Gastrocnemius medialis (tissue), 4 donors: ENCODE measurements at regions not wholly inside any gene's neighbourhood (a gene's known extent, or its start where the extent isn't known, plus 50 kb on each side); places are given as distances from the start of the nearest gene placed in this dataset.

Source experiments
- ATAC-seq, 2 donors: fragments of 150-250 bp; one replicate each; pipeline ENCODE4 v1.9.1; 2016
- DNase-seq, 2 donors: peaks; one replicate each; pipeline ENCODE4 v3.0.0-alpha.2; 2019
- H3K27ac ChIP-seq, 4 donors: fragments of 200-600 bp; sonication (generic); 1 replicate in 1 of 4; 2 replicates in 3 of 4; pipeline ENCODE4 v1.5.1; 2016 to 2018; ENCODE audit warnings: mild to moderate bottlenecking in 2 of 4, moderate library complexity in 1 of 4
- H3K27me3 ChIP-seq, 3 donors: fragments of 200-600 bp; sonication (generic) in 2 of 3; 1 replicate in 1 of 3; 2 replicates in 2 of 3; pipeline versions ENCODE4 v1.5.1 to v1.6.0; 2016 to 2019; ENCODE audit warnings: mild to moderate bottlenecking in 1 of 3, moderate library complexity in 1 of 3
- H3K36me3 ChIP-seq, 2 donors: fragments of 200-600 bp; sonication (generic) in 1 of 2; one replicate each; pipeline ENCODE4 v1.5.1; 2017 to 2018
- H3K4me1 ChIP-seq, 2 donors: fragments of 200-600 bp; sonication (generic) in 1 of 2; one replicate each; pipeline ENCODE4 v1.5.1; 2016 to 2017; ENCODE audit warnings: mild to moderate bottlenecking in 2 of 2
- H3K4me3 ChIP-seq, 4 donors: fragments of 200-600 bp; sonication (generic) in 3 of 4; 1 replicate in 1 of 4; 2 replicates in 3 of 4; pipeline ENCODE4 v1.5.1; 2016 to 2019; ENCODE audit warnings: mild to moderate bottlenecking in 2 of 4
- H3K9me3 ChIP-seq, 3 donors: fragments of 200-600 bp; sonication (generic) in 2 of 3; 1 replicate in 1 of 3; 2 replicates in 2 of 3; pipeline ENCODE4 v1.5.1; 2016 to 2019
- CTCF ChIP-seq, 5 experiments: fragments of 450-650 bp in 3 of 5; fragments of 200-600 bp in 2 of 5; sonication (generic) in 2 of 5; IDR thresholded peaks in 4 of 5; conservative IDR thresholded peaks in 1 of 5; 1 replicate in 4 of 5; 2 replicates in 1 of 5; pipeline ENCODE4 v1.5.1; 2016 to 2019; ENCODE audit warnings: antibody characterized with exemption in 5 of 5, mild to moderate bottlenecking in 3 of 5, moderate library complexity in 3 of 5
- POLR2A ChIP-seq, 2 donors: fragments of 450-650 bp; IDR thresholded peaks; one replicate each; pipeline ENCODE4 v1.6.1; 2017; ENCODE audit warnings: antibody characterized with exemption in 2 of 2, mild to moderate bottlenecking in 2 of 2, moderate library complexity in 2 of 2
- in situ Hi-C, 4 donors: fragments of 200-750 bp; cut with MboI; loops; one replicate each; pipeline versions ENCODE4 v1.15.0 to v1.8.0; 2017; ENCODE audit warnings: low sequenced_read_pairs in 4 of 4
- intact Hi-C: fragments of 100-400 bp; cut with DNase I; formaldehyde crosslinking; loops from one replicate; pipeline ENCODE4 v1.15.1; 2023; ENCODE audit warnings: low total_unique reads

DNA sequence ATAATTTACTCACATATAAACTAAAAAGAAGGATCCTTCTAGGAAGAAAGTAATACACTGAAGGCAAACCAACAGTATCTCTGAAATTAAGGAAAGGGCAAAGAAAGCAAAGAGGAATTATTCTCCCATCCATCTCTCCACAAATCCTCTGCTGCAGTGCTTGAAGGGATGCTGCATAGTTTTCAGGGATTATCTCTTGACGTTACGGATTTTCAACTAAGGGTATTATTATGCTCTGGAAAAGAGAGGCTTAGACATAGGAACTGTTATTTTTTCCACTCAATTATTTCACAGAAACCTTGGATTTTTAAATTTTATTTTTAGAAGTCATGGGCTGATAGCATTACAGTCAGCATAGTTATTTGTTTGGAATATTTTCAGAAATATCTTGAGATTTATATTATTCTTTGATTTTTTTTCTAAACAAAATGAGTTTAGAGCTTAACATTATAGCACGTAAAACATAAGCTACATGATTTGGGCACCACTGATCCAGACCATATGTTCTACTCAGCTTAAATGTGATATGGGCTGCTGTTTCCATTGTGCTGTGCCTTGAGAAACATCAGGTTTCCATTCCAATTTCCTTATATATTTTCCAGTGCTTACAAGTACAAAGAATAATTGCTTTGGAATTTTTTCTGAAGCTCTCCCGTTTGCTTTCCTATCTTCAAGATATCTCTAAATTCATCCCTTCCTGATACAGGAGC is 57.9 kb upstream of the DCN start:
- Histone ChIP-seq H3K9me3 (no peaks in the 10 kb centered on the region), H3K4me3 (no peak overlapping the region), H3K36me3 (no peaks in the 10 kb centered on the region), H3K4me1 (no peaks in the 10 kb centered on the region), H3K27me3 (no peaks in the 10 kb centered on the region), H3K27ac (peak overlapping the region; percentile 12 to 30 (median 16))
- DNase-seq: no peak
- intact Hi-C loops (no loop called here), in situ Hi-C loops (no loop called here)
- ATAC-seq: no peak
- TF ChIP-seq POLR2A (IDR thresholded peaks at IDR 0.05): no peak
- no peak for TF ChIP-seq CTCF (IDR thresholded peaks at IDR 0.05 in 4 of 5, conservative IDR thresholded peaks at IDR 0.05 in 1 of 5)

- ATAC-seq (peak; percentile 71 to 75), DNase-seq (no peak)
- Histone ChIP-seq H3K4me3 (no peak overlapping the region), H3K27me3 (no peaks in the 10 kb centered on the region), H3K4me1 (no peaks in the 10 kb centered on the region), H3K9me3 (no peaks in the 10 kb centered on the region), H3K36me3 (no peaks in the 10 kb centered on the region), H3K27ac (peak overlapping the region in 3 of 4 donors; percentile 18 to 30 (median 30))
- in situ Hi-C loops: no loop called here
- no peak for TF ChIP-seq POLR2A (IDR thresholded peaks at IDR 0.05)
- no peak for TF ChIP-seq CTCF (IDR thresholded peaks at IDR 0.05 in 4 of 5, conservative IDR thresholded peaks at IDR 0.05 in 1 of 5)
- intact Hi-C loops: no loop called here
Measured at GRCh38 chr12:91239481-91239880, 56.9 kb upstream of the DCN start.
